GM12874 (cell line): ENCODE measurements at regions not wholly inside any gene's neighbourhood (a gene's known extent, or its start where the extent isn't known, plus 50 kb on each side); places are given as distances from the start of the nearest gene placed in this dataset.
A peak's percentile ranks its signal among the peaks of the same experiment; 100 is the strongest.

Experiments
- TF ChIP-seq, protein P1 (sequence below): IDR thresholded peaks from 2 replicates; pipeline ENCODE4 v1.5.1; 2011; ENCODE audit warnings: low read depth, mild to moderate bottlenecking, control low read depth, low read length, moderate library complexity; ENCODE audit not compliant: insufficient read depth

DNA sequence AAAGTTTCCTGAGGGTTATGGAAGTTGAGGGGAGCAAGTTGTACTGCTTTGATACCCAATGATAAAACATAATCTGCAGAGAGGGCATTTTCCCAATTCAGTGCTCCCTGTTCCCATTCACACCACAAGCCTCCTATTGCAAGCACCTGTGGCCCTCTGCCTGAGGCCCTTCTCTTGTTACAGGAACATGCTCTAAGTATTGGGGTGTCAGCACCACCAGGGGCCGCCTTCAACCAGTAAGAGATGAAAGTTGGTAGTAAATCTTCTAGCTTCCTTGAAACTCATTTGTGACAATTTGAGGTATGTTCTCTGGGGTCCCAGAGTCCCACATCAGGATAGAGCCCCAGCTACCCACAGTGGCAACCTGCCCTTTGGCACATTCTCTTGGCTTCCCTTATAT lies 265.4 kb upstream of the ARHGEF26 start:
- TF ChIP-seq, protein P1, sequence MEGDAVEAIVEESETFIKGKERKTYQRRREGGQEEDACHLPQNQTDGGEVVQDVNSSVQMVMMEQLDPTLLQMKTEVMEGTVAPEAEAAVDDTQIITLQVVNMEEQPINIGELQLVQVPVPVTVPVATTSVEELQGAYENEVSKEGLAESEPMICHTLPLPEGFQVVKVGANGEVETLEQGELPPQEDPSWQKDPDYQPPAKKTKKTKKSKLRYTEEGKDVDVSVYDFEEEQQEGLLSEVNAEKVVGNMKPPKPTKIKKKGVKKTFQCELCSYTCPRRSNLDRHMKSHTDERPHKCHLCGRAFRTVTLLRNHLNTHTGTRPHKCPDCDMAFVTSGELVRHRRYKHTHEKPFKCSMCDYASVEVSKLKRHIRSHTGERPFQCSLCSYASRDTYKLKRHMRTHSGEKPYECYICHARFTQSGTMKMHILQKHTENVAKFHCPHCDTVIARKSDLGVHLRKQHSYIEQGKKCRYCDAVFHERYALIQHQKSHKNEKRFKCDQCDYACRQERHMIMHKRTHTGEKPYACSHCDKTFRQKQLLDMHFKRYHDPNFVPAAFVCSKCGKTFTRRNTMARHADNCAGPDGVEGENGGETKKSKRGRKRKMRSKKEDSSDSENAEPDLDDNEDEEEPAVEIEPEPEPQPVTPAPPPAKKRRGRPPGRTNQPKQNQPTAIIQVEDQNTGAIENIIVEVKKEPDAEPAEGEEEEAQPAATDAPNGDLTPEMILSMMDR, result peak; percentile 33; the same call in 1 of the 2 replicates

DNA sequence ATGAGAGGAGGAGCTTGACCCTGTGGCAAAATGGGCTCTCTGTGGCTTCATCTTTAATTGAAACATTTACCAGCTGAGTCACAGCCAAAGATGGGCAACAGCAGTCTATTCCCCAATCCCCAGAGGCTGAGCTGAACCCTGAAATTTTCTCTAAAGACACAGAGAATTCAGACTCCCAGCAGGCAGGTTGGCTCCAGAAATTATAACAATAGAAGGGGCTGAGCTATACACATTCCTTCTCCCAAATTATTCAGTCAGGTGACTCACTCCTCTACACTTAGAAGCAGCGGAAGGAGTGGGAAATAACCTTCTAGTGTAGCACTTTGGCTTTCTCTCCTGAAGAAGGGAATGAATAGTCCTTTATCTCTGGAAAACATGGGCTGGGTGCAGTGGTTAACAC lies 264.3 kb upstream of the ARHGEF26 start:
- TF ChIP-seq, protein P1, result no peak

DNA sequence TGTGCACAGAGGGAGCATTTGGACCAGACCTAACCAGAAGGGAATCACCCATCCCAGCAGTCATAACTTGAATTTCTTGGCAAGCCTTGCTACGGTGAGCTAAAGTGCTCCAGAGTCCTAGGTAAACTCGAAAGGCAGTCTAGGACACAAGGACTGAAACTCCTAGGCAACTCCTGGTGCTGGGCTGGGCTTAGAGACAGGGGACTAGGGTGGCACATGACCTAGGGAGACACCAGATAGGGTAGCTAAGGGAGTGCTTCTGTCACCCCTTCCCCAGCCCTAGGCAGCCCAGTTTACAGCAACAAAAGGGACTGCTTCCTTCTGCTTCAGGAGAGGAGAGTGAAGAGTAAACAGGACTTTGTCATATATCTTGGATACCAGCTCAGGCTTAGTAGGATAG lies 256.4 kb upstream of the ARHGEF26 start:
- TF ChIP-seq, protein P1, result no peak

DNA sequence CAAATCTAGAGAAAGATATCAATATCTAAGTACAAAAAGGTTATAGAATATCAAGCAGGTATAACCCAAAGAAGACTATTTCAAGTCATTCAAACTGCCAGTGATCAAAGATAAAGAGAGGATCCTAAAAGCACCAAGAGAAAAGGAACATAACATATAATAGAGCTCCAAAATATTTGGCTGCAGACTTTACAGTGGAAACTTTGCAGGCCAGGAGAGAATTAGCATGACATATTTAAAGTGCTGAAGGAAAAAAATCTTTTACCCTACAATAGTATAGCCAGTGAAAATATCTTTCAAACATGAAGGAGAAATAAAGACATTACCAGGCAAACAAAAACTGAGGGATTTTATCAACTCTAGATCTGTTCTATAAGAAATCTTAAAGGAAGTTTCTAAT lies 254.3 kb upstream of the ARHGEF26 start:
- TF ChIP-seq, protein P1, result no peak

DNA sequence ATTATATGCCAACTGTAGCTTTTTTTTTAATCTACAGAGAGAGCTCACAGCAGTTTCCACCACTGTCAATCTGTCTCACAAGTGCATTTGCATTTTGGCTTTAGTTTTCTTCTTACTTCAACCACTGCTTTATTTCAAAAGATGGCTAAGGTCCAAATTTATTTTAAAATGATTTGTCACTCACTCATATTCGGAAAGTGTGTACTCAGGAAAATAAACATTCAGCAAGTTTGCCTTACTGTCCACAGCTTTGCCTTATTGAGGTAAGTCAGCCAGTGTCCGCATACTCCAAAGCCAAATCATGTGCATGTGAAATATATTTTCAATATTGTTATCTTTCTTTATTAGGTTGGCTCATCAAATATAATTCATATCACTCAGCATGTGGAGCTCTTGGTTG lies 240.7 kb upstream of the ARHGEF26 start:
- TF ChIP-seq, protein P1, result no peak

DNA sequence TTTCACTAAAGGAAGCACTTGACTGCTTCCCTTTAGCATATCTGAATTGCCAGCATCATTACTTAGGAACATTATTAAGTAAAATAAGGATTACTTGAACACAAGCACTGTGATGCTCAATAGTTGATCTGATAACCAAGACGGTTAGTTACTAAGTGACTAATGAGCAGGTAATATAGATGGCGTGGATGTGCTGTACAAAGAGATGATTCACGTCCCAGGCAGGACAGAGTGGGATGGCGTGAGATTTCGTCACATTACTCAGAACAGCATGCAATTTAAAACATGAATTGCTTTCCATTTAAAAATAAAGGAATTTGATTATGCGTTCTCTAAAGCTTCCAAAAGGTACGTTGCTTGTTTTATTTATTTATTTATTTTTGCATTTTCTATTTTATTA lies 240.0 kb upstream of the ARHGEF26 start:
- TF ChIP-seq, protein P1, result no peak

DNA sequence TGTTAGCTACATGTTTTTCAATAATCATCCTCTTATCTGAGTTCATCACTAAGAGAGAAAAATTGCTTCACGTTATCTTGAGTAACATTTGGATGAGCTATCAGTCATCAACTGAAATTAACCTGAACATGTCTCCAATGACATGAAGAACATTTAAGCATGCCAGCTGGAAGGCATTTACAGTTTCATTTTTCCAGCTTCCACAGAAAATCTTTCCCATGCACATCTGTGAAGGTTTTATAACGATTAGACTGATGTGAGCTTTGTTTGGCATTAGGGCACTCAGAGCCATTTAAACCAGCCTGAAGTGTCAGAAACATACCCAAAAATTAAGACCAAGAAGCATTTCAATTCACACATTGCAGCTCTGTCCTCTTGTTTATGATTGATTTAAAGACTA lies 235.8 kb upstream of the ARHGEF26 start:
- TF ChIP-seq, protein P1, result no peak

DNA sequence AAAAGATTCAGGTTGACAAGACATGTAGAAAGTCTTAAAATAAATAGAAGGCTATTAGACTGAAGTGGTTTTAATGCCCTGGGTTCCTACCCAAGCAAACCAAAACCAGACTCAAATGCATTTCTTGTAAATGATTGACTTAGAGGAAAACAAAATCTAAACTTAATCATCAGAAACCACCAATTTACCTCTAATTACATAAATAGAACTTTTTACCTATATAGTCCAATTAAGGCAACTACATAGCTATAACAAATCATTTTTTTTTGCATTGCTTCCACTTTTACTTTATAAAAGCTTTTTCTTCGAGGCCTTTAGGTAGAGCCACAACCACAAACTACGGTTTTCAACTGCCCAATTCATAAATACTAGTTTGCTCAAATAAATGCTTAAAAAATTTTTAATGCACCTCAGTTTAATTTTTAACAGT lies 231.3 kb upstream of the ARHGEF26 start:
- TF ChIP-seq, protein P1, result no peak
